Breast epithelium (tissue), 4 donors: ENCODE measurements at regions not wholly inside any gene's neighbourhood (a gene's known extent, or its start where the extent isn't known, plus 50 kb on each side); places are given as distances from the start of the nearest gene placed in this dataset.

Experiments used
- DNase-seq, 2 donors: peaks; one replicate each; pipeline ENCODE4 v3.0.0-alpha.2; 2019; ENCODE audit warnings: low spot score in 2 of 2
- H3K27ac ChIP-seq, 2 donors: fragments of 200-600 bp; sonication (generic) in 1 of 2; one replicate each; pipeline ENCODE4 v1.5.1; 2016 to 2019; ENCODE audit warnings: mild to moderate bottlenecking in 1 of 2
- H3K27me3 ChIP-seq, 2 donors: fragments of 200-600 bp; sonication (generic) in 1 of 2; one replicate each; pipeline versions ENCODE4 v1.5.1 to v1.6.0; 2017 to 2019; ENCODE audit warnings: control low read depth in 1 of 2, mild to moderate bottlenecking in 1 of 2
- H3K36me3 ChIP-seq: fragments of 200-600 bp; one replicate; pipeline ENCODE4 v1.5.1; 2019
- H3K4me1 ChIP-seq, 2 donors: fragments of 200-600 bp; sonication (generic); one replicate each; pipeline ENCODE4 v1.5.1; 2016 to 2019; ENCODE audit warnings: control low read depth in 1 of 2
- H3K4me3 ChIP-seq, 3 donors: fragments of 200-600 bp; sonication (generic); 1 replicate in 2 of 3; 2 replicates in 1 of 3; pipeline ENCODE4 v1.5.1; 2016 to 2019; ENCODE audit warnings: mild to moderate bottlenecking in 3 of 3, moderate library complexity in 2 of 3
- H3K9me3 ChIP-seq, 2 donors: fragments of 200-600 bp; sonication (generic) in 1 of 2; one replicate each; pipeline ENCODE4 v1.5.1; 2016 to 2019; ENCODE audit warnings: control low read depth in 1 of 2
- CTCF ChIP-seq, 3 donors: fragments of 450-650 bp; IDR thresholded peaks; one replicate each; pipeline ENCODE4 v1.5.1; 2016 to 2017; ENCODE audit warnings: antibody characterized with exemption in 3 of 3, mild to moderate bottlenecking in 3 of 3, moderate library complexity in 3 of 3
- POLR2A ChIP-seq: fragments of 450-650 bp; IDR thresholded peaks from one replicate; pipeline ENCODE4 v1.6.1; 2016; ENCODE audit warnings: antibody characterized with exemption, mild to moderate bottlenecking, moderate library complexity
- POLR2AphosphoS5 ChIP-seq, 3 donors: sonication (generic); formaldehyde crosslinking; IDR thresholded peaks; one replicate each; pipeline ENCODE4 v1.6.1; 2017; ENCODE audit warnings: antibody characterized with exemption in 3 of 3
- intact Hi-C: fragments of 100-400 bp; cut with DNase I; formaldehyde crosslinking; loops from one replicate; pipeline ENCODE4 v1.15.1; 2023; ENCODE audit warnings: low total_unique reads

GRCh38 chr6:22621701-22622100 is 52.3 kb downstream of the HDGFL1 start:
- Histone ChIP-seq H3K27ac (no peak overlapping the region), H3K4me3 (no peak overlapping the region), H3K36me3 (no peaks in the 10 kb centered on the region), H3K27me3 (no peaks in the 10 kb centered on the region), H3K9me3 (peaks cover 8 to 13% of the 10 kb centered on the region in 2 donors), H3K4me1 (no peaks in the 10 kb centered on the region)
- TF ChIP-seq CTCF (IDR thresholded peaks at IDR 0.05) (no peak), POLR2A (no peak), POLR2AphosphoS5 (IDR thresholded peaks at IDR 0.05) (no peak)
- no peak for DNase-seq
- intact Hi-C loops = no loop called here

GRCh38 chr6:22622351-22622750 is 53.0 kb downstream of the HDGFL1 start:
- TF ChIP-seq CTCF (IDR thresholded peaks at IDR 0.05) (no peak), POLR2AphosphoS5 (IDR thresholded peaks at IDR 0.05) (no peak), POLR2A (no peak)
- Histone ChIP-seq H3K9me3 (peaks cover 12 to 13% of the 10 kb centered on the region in 2 donors), H3K27ac (no peak overlapping the region), H3K36me3 (no peaks in the 10 kb centered on the region), H3K4me3 (no peak overlapping the region), H3K4me1 (no peaks in the 10 kb centered on the region), H3K27me3 (no peaks in the 10 kb centered on the region)
- DNase-seq = no peak
- intact Hi-C loops = no loop called here

- Histone ChIP-seq H3K9me3 (peaks cover 8 to 14% of the 10 kb centered on the region in 2 donors), H3K27ac (no peak overlapping the region), H3K4me3 (no peak overlapping the region), H3K36me3 (no peaks in the 10 kb centered on the region), H3K4me1 (no peaks in the 10 kb centered on the region), H3K27me3 (no peaks in the 10 kb centered on the region)
- intact Hi-C loops = no loop called here
- TF ChIP-seq CTCF (IDR thresholded peaks at IDR 0.05) (no peak), POLR2A (no peak), POLR2AphosphoS5 (IDR thresholded peaks at IDR 0.05) (no peak)
- DNase-seq = no peak
These were observed 53.4 kb downstream of the HDGFL1 start for GRCh38 chr6:22622813-22623212.

- no peaks in the 10 kb centered on the region for H3K27me3 ChIP-seq
- peaks cover 0 to 14% of the 10 kb centered on the region in 2 donors for H3K9me3 ChIP-seq
- H3K4me1 ChIP-seq = no peaks in the 10 kb centered on the region
- no peak for TF ChIP-seq POLR2AphosphoS5 (IDR thresholded peaks at IDR 0.05)
- TF ChIP-seq POLR2A = no peak
- no peak for TF ChIP-seq CTCF (IDR thresholded peaks at IDR 0.05)
- no peak overlapping the region for H3K4me3 ChIP-seq
- DNase-seq = no peak
- intact Hi-C loops = no loop called here
- H3K27ac ChIP-seq = no peak overlapping the region
- no peaks in the 10 kb centered on the region for H3K36me3 ChIP-seq
These were observed 58.3 kb downstream of the HDGFL1 start for GRCh38 chr6:22627644-22628043.

GRCh38 chr6:22631091-22631490 is 61.7 kb downstream of the HDGFL1 start:
- H3K27me3 ChIP-seq = no peaks in the 10 kb centered on the region
- intact Hi-C loops = no loop called here
- H3K4me1 ChIP-seq = no peaks in the 10 kb centered on the region
- no peak overlapping the region for H3K4me3 ChIP-seq
- peaks cover 0 to 11% of the 10 kb centered on the region in 2 donors for H3K9me3 ChIP-seq
- DNase-seq = no peak
- no peaks in the 10 kb centered on the region for H3K36me3 ChIP-seq
- TF ChIP-seq POLR2AphosphoS5 (IDR thresholded peaks at IDR 0.05) (no peak), POLR2A (no peak), CTCF (IDR thresholded peaks at IDR 0.05) (no peak)
- H3K27ac ChIP-seq = no peak overlapping the region
